Coronary artery (tissue), 2 donors: ENCODE measurements at regions not wholly inside any gene's neighbourhood (a gene's known extent, or its start where the extent isn't known, plus 50 kb on each side); places are given as distances from the start of the nearest gene placed in this dataset.
"Not testable (repeated sequence)": the region's sequence is repeated elsewhere in the genome, so short reads cannot be mapped to it uniquely, and the experiment has no call there.

Experiments
- DNase-seq: peaks from one replicate; pipeline ENCODE4 v3.0.0-alpha.2; 2017; ENCODE audit warnings: low spot score
- H3K27ac ChIP-seq, 2 donors: fragments of 200-600 bp; sonication (generic); one replicate each; pipeline ENCODE4 v1.5.1; 2016 to 2019
- H3K4me3 ChIP-seq: fragments of 200-600 bp; sonication (generic); 2 replicates; pipeline ENCODE4 v1.5.1; 2016; ENCODE audit warnings: mild to moderate bottlenecking, moderate library complexity
- CTCF ChIP-seq: fragments of 200-600 bp; sonication (generic); IDR thresholded peaks from one replicate; pipeline ENCODE4 v1.5.1; 2019; ENCODE audit warnings: antibody characterized with exemption

GRCh38 chr4:188430384-188430783 is 291.1 kb downstream of the TRIML1 start:
- TF ChIP-seq CTCF = no peak

GRCh38 chr4:188432328-188432727 is 293.1 kb downstream of the TRIML1 start:
- no peak for TF ChIP-seq CTCF
- no peak for DNase-seq
- H3K4me3 ChIP-seq = no peak overlapping the region

More at GRCh38 chr4:188430384-188430783, 291.1 kb downstream of the TRIML1 start:
- DNase-seq = no peak
- Histone ChIP-seq H3K4me3 (no peak overlapping the region), H3K27ac (no peak overlapping the region)

GRCh38 chr4:188433741-188434315 is 294.6 kb downstream of the TRIML1 start:
- Histone ChIP-seq H3K4me3 (no peak overlapping the region), H3K27ac (no peak overlapping the region)
- no peak for DNase-seq
- TF ChIP-seq CTCF = no peak

More at GRCh38 chr4:188432328-188432727, 293.1 kb downstream of the TRIML1 start:
- no peak overlapping the region for H3K27ac ChIP-seq

- no peak for TF ChIP-seq CTCF
- no peak overlapping the region for H3K4me3 ChIP-seq
- H3K27ac ChIP-seq = no peak overlapping the region
- no peak for DNase-seq
Measured at GRCh38 chr4:188434643-188435042, 295.4 kb downstream of the TRIML1 start.

- no peak for DNase-seq
- TF ChIP-seq CTCF = no peak
- H3K4me3 ChIP-seq = no peak overlapping the region
- H3K27ac ChIP-seq = no peak overlapping the region
Measured at GRCh38 chr4:188435381-188435780, 296.1 kb downstream of the TRIML1 start.

- Histone ChIP-seq H3K27ac (no peak overlapping the region), H3K4me3 (no peak overlapping the region)
- DNase-seq = no peak
- no peak for TF ChIP-seq CTCF
Measured at GRCh38 chr4:188437535-188437934, 298.3 kb downstream of the TRIML1 start.

GRCh38 chr4:188438391-188438824 is 299.2 kb downstream of the TRIML1 start:
- not testable (repeated sequence) for DNase-seq, H3K27ac ChIP-seq, H3K4me3 ChIP-seq
